HEK293 (cell line): ENCODE measurements at regions not wholly inside any gene's neighbourhood (a gene's known extent, or its start where the extent isn't known, plus 50 kb on each side); places are given as distances from the start of the nearest gene placed in this dataset.
A peak's percentile ranks its signal among the peaks of the same experiment; 100 is the strongest.

ENCODE experiments used
- CTCF ChIP-seq: fragments of 450-650 bp; formaldehyde crosslinking; IDR thresholded peaks from 2 replicates; pipeline ENCODE4 v1.5.1; 2016; ENCODE audit warnings: missing biosample characterization, missing genetic modification characterization
- GFI1B ChIP-seq: fragments of 450-650 bp; formaldehyde crosslinking; IDR thresholded peaks from 2 replicates; pipeline ENCODE4 v1.5.1; 2016; ENCODE audit warnings: missing biosample characterization, missing genetic modification characterization
- GLI2 ChIP-seq: fragments of 450-650 bp; formaldehyde crosslinking; IDR thresholded peaks from 2 replicates; pipeline ENCODE4; 2017; ENCODE audit warnings: missing biosample characterization, missing genetic modification characterization, low read depth, borderline replicate concordance
- HOXC10 ChIP-seq: sonication (generic); formaldehyde crosslinking; IDR thresholded peaks from 2 replicates; pipeline ENCODE4 v1.8.1; 2023; ENCODE audit warnings: mild to moderate bottlenecking, missing genetic modification reagents
- KLF17 ChIP-seq: fragments of 450-650 bp; formaldehyde crosslinking; IDR thresholded peaks from 2 replicates; pipeline ENCODE4 v1.5.1; 2016; ENCODE audit warnings: missing biosample characterization, missing genetic modification characterization
- KLF9 ChIP-seq: fragments of 450-650 bp; formaldehyde crosslinking; IDR thresholded peaks from 2 replicates; pipeline ENCODE4 v1.5.1; 2016; ENCODE audit warnings: missing biosample characterization, missing genetic modification characterization, low read depth
- SETDB1 ChIP-seq: IDR thresholded peaks from one replicate; pipeline ENCODE4 v1.6.1; 2017; ENCODE audit warnings: mild to moderate bottlenecking, low read length, moderate library complexity, mixed read lengths; ENCODE audit not compliant: insufficient read length
- TSHZ1 ChIP-seq: fragments of 450-650 bp; formaldehyde crosslinking; IDR thresholded peaks from 2 replicates; pipeline ENCODE4 v1.5.1; 2016; ENCODE audit warnings: missing biosample characterization, missing genetic modification characterization, borderline replicate concordance
- ZBTB26 ChIP-seq: fragments of 450-650 bp; formaldehyde crosslinking; optimal IDR thresholded peaks from 2 replicates; pipeline ENCODE3; 2016; ENCODE audit warnings: missing biosample characterization, mild to moderate bottlenecking, missing genetic modification characterization
- ZBTB7A ChIP-seq: fragments of 450-650 bp; formaldehyde crosslinking; IDR thresholded peaks from 2 replicates; pipeline ENCODE4 v1.5.1; 2016; ENCODE audit warnings: low read depth, missing biosample characterization, missing genetic modification characterization
- ZNF114 ChIP-seq: fragments of 450-650 bp; formaldehyde crosslinking; IDR thresholded peaks from 2 replicates; pipeline ENCODE4 v1.5.0; 2017; ENCODE audit warnings: missing biosample characterization, missing genetic modification characterization
- ZNF239 ChIP-seq: fragments of 450-650 bp; formaldehyde crosslinking; IDR thresholded peaks from 2 replicates; pipeline ENCODE4 v1.5.1; 2016; ENCODE audit warnings: missing biosample characterization, missing genetic modification characterization
- ZNF292 ChIP-seq: fragments of 450-650 bp; formaldehyde crosslinking; IDR thresholded peaks from 2 replicates; pipeline ENCODE4 v1.5.1; 2016; ENCODE audit warnings: low read depth, missing biosample characterization, missing genetic modification characterization, borderline replicate concordance
- ZNF302 ChIP-seq: fragments of 450-650 bp; formaldehyde crosslinking; IDR thresholded peaks from 2 replicates; pipeline ENCODE4 v1.5.1; 2016; ENCODE audit warnings: missing biosample characterization, missing genetic modification characterization, low read depth
- ZNF449 ChIP-seq: fragments of 450-650 bp; formaldehyde crosslinking; IDR thresholded peaks from 2 replicates; pipeline ENCODE4 v1.5.1; 2017; ENCODE audit warnings: missing biosample characterization, mild to moderate bottlenecking, missing genetic modification characterization, moderate library complexity
- ZNF677 ChIP-seq: fragments of 450-650 bp; IDR thresholded peaks from 2 replicates; pipeline ENCODE4 v1.5.0; 2018; ENCODE audit warnings: missing biosample characterization, mild to moderate bottlenecking, missing genetic modification characterization, moderate library complexity
- ZNF777 ChIP-seq: fragments of 450-650 bp; formaldehyde crosslinking; IDR thresholded peaks from 2 replicates; pipeline ENCODE4 v1.5.1; 2017; ENCODE audit warnings: missing biosample characterization, missing genetic modification characterization, borderline replicate concordance
- TF ChIP-seq, protein P1 (sequence below): fragments of 450-650 bp; formaldehyde crosslinking; IDR thresholded peaks from 2 replicates; pipeline ENCODE4 v1.5.1; 2017; ENCODE audit warnings: missing biosample characterization, missing genetic modification characterization
- TF ChIP-seq, protein P2 (sequence below): sonication (generic); formaldehyde crosslinking; IDR thresholded peaks from 2 replicates; pipeline ENCODE4 v1.8.1; 2022; ENCODE audit warnings: mild to moderate bottlenecking, moderate library complexity, missing genetic modification reagents
- TF ChIP-seq, protein P3 (sequence below): fragments of 450-650 bp; formaldehyde crosslinking; IDR thresholded peaks from 2 replicates; pipeline ENCODE4 v1.5.1; 2016; ENCODE audit warnings: missing biosample characterization, missing genetic modification characterization
- TF ChIP-seq, protein P4 (sequence below): fragments of 450-650 bp; formaldehyde crosslinking; IDR thresholded peaks from 2 replicates; pipeline ENCODE4 v1.5.1; 2016; ENCODE audit warnings: missing biosample characterization, missing genetic modification characterization

DNA sequence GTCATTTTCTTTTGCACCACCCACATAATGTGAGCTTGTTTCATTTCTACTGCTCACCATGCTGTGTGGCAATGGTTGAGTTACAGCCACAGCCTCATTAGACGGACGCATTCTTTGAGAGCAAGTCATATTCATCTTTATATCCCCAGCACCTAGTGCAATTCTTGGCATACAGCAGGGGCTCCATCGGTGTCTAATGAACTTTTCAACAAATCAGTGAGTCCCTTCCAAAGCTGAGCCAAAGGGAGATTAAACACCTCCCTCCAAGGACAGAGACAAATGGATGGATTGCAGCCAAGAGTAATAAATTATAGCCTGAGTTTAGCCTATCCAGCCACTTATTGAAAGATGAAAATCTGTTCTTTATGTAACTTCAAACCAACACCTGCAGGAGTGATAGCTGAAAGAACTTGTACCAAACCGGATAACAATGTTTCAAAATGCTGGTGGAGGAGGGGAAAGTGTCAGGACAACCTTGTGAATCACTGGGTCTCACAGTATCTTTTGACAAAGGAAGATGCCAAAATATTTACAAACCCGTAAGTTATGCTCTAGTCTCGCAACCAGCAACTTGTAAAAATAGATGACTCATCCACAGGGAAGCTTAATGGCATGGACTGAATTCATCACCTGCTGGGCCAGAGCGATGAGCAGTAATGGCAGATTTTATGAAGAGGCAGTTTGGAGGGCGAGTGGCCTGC is 139.0 kb downstream of the PXDC1 start (continued):
- TF ChIP-seq, protein P1, sequence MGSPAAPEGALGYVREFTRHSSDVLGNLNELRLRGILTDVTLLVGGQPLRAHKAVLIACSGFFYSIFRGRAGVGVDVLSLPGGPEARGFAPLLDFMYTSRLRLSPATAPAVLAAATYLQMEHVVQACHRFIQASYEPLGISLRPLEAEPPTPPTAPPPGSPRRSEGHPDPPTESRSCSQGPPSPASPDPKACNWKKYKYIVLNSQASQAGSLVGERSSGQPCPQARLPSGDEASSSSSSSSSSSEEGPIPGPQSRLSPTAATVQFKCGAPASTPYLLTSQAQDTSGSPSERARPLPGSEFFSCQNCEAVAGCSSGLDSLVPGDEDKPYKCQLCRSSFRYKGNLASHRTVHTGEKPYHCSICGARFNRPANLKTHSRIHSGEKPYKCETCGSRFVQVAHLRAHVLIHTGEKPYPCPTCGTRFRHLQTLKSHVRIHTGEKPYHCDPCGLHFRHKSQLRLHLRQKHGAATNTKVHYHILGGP, result peak; percentile 70
- TF ChIP-seq TSHZ1 (tag by site-specific recombination) (peak; percentile 90), ZBTB7A (tag by site-specific recombination) (no peak), GFI1B (tag by site-specific recombination) (peak; percentile 94), SETDB1 (no peak), KLF17 (peak; percentile 85), ZNF677 (tag by site-specific recombination) (no peak), ZBTB26 (no peak), ZNF239 (tag by site-specific recombination) (0 out of 2 replicates have a peak, but pooled peaks have one; percentile 25), HOXC10 (CRISPR knock-in tag) (peak; percentile 86), ZNF292 (tag by site-specific recombination) (no peak), ZNF302 (no peak), ZNF449 (peak; percentile 41; the same call in 1 of the 2 replicates), GLI2 (tag by site-specific recombination) (peak; percentile 75; the same call in 1 of the 2 replicates), CTCF (tag by site-specific recombination) (no peak), ZNF777 (tag by site-specific recombination) (no peak), KLF9 (tag by site-specific recombination) (no peak), ZNF114 (tag by site-specific recombination) (no peak)
- TF ChIP-seq, protein P2, sequence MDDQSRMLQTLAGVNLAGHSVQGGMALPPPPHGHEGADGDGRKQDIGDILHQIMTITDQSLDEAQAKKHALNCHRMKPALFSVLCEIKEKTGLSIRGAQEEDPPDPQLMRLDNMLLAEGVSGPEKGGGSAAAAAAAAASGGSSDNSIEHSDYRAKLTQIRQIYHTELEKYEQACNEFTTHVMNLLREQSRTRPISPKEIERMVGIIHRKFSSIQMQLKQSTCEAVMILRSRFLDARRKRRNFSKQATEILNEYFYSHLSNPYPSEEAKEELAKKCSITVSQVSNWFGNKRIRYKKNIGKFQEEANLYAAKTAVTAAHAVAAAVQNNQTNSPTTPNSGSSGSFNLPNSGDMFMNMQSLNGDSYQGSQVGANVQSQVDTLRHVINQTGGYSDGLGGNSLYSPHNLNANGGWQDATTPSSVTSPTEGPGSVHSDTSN (CRISPR knock-in tag), result 0 out of 2 replicates have a peak, but pooled peaks have one; percentile 10
- TF ChIP-seq, protein P3, sequence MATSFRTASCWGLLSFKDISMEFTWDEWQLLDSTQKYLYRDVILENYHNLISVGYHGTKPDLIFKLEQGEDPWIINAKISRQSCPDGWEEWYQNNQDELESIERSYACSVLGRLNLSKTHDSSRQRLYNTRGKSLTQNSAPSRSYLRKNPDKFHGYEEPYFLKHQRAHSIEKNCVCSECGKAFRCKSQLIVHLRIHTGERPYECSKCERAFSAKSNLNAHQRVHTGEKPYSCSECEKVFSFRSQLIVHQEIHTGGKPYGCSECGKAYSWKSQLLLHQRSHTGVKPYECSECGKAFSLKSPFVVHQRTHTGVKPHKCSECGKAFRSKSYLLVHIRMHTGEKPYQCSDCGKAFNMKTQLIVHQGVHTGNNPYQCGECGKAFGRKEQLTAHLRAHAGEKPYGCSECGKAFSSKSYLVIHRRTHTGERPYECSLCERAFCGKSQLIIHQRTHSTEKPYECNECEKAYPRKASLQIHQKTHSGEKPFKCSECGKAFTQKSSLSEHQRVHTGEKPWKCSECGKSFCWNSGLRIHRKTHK (tag by site-specific recombination), result no peak
- TF ChIP-seq, protein P4, sequence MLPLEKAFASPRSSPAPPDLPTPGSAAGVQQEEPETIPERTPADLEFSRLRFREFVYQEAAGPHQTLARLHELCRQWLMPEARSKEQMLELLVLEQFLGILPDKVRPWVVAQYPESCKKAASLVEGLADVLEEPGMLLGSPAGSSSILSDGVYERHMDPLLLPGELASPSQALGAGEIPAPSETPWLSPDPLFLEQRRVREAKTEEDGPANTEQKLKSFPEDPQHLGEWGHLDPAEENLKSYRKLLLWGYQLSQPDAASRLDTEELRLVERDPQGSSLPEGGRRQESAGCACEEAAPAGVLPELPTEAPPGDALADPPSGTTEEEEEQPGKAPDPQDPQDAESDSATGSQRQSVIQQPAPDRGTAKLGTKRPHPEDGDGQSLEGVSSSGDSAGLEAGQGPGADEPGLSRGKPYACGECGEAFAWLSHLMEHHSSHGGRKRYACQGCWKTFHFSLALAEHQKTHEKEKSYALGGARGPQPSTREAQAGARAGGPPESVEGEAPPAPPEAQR (tag by site-specific recombination), result 0 out of 2 replicates have a peak, but pooled peaks have one; percentile 20
